Astrocyte (in vitro differentiated cells and primary cell): ENCODE measurements at regions not wholly inside any gene's neighbourhood (a gene's known extent, or its start where the extent isn't known, plus 50 kb on each side); places are given as distances from the start of the nearest gene placed in this dataset.

Source experiments
- DNase-seq: peaks from one replicate; pipeline ENCODE4 v3.0.0-alpha.2; 2010; ENCODE audit warnings: low read depth
- FAIRE-seq: peaks from 2 replicates; lab custom pipeline; 2011; peaks lifted over from hg19 to GRCh38; lab: Jason Lieb, UNC
- H2AFZ ChIP-seq: 2 replicates; pipeline ENCODE4 v1.6.0; 2012; ENCODE audit warnings: low read depth, low read length, inconsistent platforms
- H3K27ac ChIP-seq: 2 replicates; pipeline ENCODE4 v1.5.1; 2011; ENCODE audit warnings: low read depth, low read length, inconsistent platforms
- H3K27me3 ChIP-seq: 2 replicates; pipeline ENCODE4 v1.6.0; 2011; ENCODE audit warnings: low read length, inconsistent platforms; ENCODE audit not compliant: insufficient read depth
- H3K36me3 ChIP-seq: 2 replicates; pipeline ENCODE4 v1.5.1; 2011; ENCODE audit warnings: low read length, inconsistent platforms; ENCODE audit not compliant: insufficient read depth
- H3K4me1 ChIP-seq: 2 replicates; pipeline ENCODE4 v1.5.1; 2011; ENCODE audit warnings: low read length, inconsistent platforms; ENCODE audit not compliant: insufficient read depth
- H3K4me2 ChIP-seq: 2 replicates; pipeline ENCODE4 v1.6.0; 2012; ENCODE audit warnings: low read length, inconsistent platforms
- H3K4me3 ChIP-seq: 2 replicates; pipeline ENCODE4 v1.5.1; 2011; ENCODE audit warnings: low read depth, mild to moderate bottlenecking, low read length, inconsistent platforms; ENCODE audit not compliant: insufficient read depth
- H3K79me2 ChIP-seq: 2 replicates; pipeline ENCODE4 v1.6.0; 2012; ENCODE audit warnings: mild to moderate bottlenecking, low read length, inconsistent platforms; ENCODE audit not compliant: insufficient read depth
- H3K9ac ChIP-seq: 2 replicates; pipeline ENCODE4 v1.6.0; 2012; ENCODE audit warnings: mild to moderate bottlenecking, low read length, inconsistent platforms
- H3K9me3 ChIP-seq: 2 replicates; pipeline ENCODE4 v1.5.1; 2012; ENCODE audit warnings: low read depth, mild to moderate bottlenecking, low read length, inconsistent platforms; ENCODE audit not compliant: insufficient read depth
- H4K20me1 ChIP-seq: 2 replicates; pipeline ENCODE4 v1.6.0; 2012; ENCODE audit warnings: low read length, inconsistent platforms; ENCODE audit not compliant: insufficient read depth
- H3K27ac Mint-ChIP-seq: one replicate; pipeline ENCODE4 v1.8.0; 2021; ENCODE audit warnings: mild to moderate bottlenecking, mixed read lengths; ENCODE audit not compliant: unreplicated experiment
- H3K27me3 Mint-ChIP-seq: one replicate; pipeline ENCODE4 v1.8.0; 2021; ENCODE audit warnings: low read depth, mixed read lengths; ENCODE audit not compliant: unreplicated experiment
- H3K36me3 Mint-ChIP-seq: one replicate; pipeline ENCODE4 v1.8.0; 2021; ENCODE audit warnings: low read depth, mixed read lengths; ENCODE audit not compliant: unreplicated experiment
- H3K4me1 Mint-ChIP-seq: one replicate; pipeline ENCODE4 v1.8.0; 2021; ENCODE audit warnings: low read depth, mixed read lengths; ENCODE audit not compliant: unreplicated experiment
- H3K4me3 Mint-ChIP-seq: one replicate; pipeline ENCODE4 v1.8.0; 2021; ENCODE audit warnings: mild to moderate bottlenecking, moderate library complexity, mixed read lengths; ENCODE audit not compliant: unreplicated experiment
- H3K9me3 Mint-ChIP-seq: one replicate; pipeline ENCODE4 v1.8.0; 2021; ENCODE audit warnings: mild to moderate bottlenecking, mixed read lengths; ENCODE audit not compliant: unreplicated experiment
- CTCF ChIP-seq: IDR thresholded peaks from 2 replicates; pipeline ENCODE4 v1.5.1; 2011; ENCODE audit warnings: low read depth, mild to moderate bottlenecking, inconsistent platforms, low read length, moderate library complexity; ENCODE audit not compliant: insufficient read depth
- EZH2 ChIP-seq: IDR thresholded peaks from 2 replicates; pipeline ENCODE4 v1.6.1; 2012; ENCODE audit warnings: mild to moderate bottlenecking, low read length, inconsistent platforms; ENCODE audit not compliant: insufficient read depth

- Mint-ChIP-seq H3K27me3 (no peaks in the 10 kb centered on the region), H3K36me3 (no peaks in the 10 kb centered on the region), H3K4me1 (no peaks in the 10 kb centered on the region), H3K27ac (no peak overlapping the region), H3K4me3 (no peak overlapping the region), H3K9me3 (no peaks in the 10 kb centered on the region)
- no peak overlapping the region for H3K9ac ChIP-seq
- no peaks in the 10 kb centered on the region for H3K9me3 ChIP-seq
- FAIRE-seq: no peak
- no peaks in the 10 kb centered on the region for H3K36me3 ChIP-seq
- no peak for TF ChIP-seq EZH2
- no peak for TF ChIP-seq CTCF
- no peak overlapping the region for H3K4me3 ChIP-seq
- H3K4me2 ChIP-seq: no peak overlapping the region
- no peak for DNase-seq
- no peaks in the 10 kb centered on the region for H4K20me1 ChIP-seq
- no peaks in the 10 kb centered on the region for H3K27me3 ChIP-seq
- no peak overlapping the region for H2AFZ ChIP-seq
- H3K4me1 ChIP-seq: no peaks in the 10 kb centered on the region
- H3K27ac ChIP-seq: no peak overlapping the region
- H3K79me2 ChIP-seq: no peaks in the 10 kb centered on the region
Observed at GRCh38 chr12:74910831-74911230, 298.8 kb downstream of the KCNC2 start.

- no peak for FAIRE-seq
- H3K4me1 ChIP-seq: no peaks in the 10 kb centered on the region
Observed at GRCh38 chr12:74914378-74914777, 295.3 kb downstream of the KCNC2 start.

More at GRCh38 chr12:74914378-74914777, 295.3 kb downstream of the KCNC2 start:
- Mint-ChIP-seq H3K27me3 (no peaks in the 10 kb centered on the region), H3K4me3 (no peak overlapping the region), H3K27ac (no peak overlapping the region), H3K36me3 (no peaks in the 10 kb centered on the region), H3K9me3 (no peaks in the 10 kb centered on the region), H3K4me1 (no peaks in the 10 kb centered on the region)
- H4K20me1 ChIP-seq: no peaks in the 10 kb centered on the region
- H3K27me3 ChIP-seq: no peaks in the 10 kb centered on the region
- no peaks in the 10 kb centered on the region for H3K9me3 ChIP-seq
- TF ChIP-seq CTCF (no peak), EZH2 (no peak)
- H3K4me3 ChIP-seq: no peak overlapping the region
- H3K9ac ChIP-seq: no peak overlapping the region
- H3K27ac ChIP-seq: no peak overlapping the region
- H3K79me2 ChIP-seq: no peaks in the 10 kb centered on the region
- no peaks in the 10 kb centered on the region for H3K36me3 ChIP-seq
- no peak overlapping the region for H2AFZ ChIP-seq
- DNase-seq: no peak
- no peak overlapping the region for H3K4me2 ChIP-seq
